WTC11 (cell line): ENCODE measurements at regions not wholly inside any gene's neighbourhood (a gene's known extent, or its start where the extent isn't known, plus 50 kb on each side); places are given as distances from the start of the nearest gene placed in this dataset.

Source experiments
- ATAC-seq: fragments of 200-7000 bp; cut with Tn5 transposase; 2 replicates; pipeline ENCODE4 v1.10.0; 2021; ENCODE audit warnings: mild to moderate bottlenecking, moderate library complexity
- CTCF ChIA-PET: fragments of 300-600 bp; sonication (Branson Sonifier 250); formaldehyde crosslinking; loops from one replicate; lab custom pipeline; 2021; ENCODE audit warnings: antibody characterized with exemption; lab: Charles Lee
- POLR2A ChIA-PET: fragments of 350-600 bp; sonication (Branson Sonifier 250); formaldehyde crosslinking; loops from one replicate; lab custom pipeline; 2021; ENCODE audit warnings: antibody characterized with exemption; lab: Charles Lee
- DNase-seq: peaks from one replicate; pipeline ENCODE4 v3.0.0; 2021; ENCODE audit warnings: low spot score
- H3K27ac Mint-ChIP-seq: 2 replicates; pipeline ENCODE4 v1.8.0; 2021; ENCODE audit warnings: mixed read lengths
- H3K27me3 Mint-ChIP-seq: 2 replicates; pipeline ENCODE4 v1.8.0; 2021; ENCODE audit warnings: low read depth, mild to moderate bottlenecking, moderate library complexity, mixed read lengths
- H3K36me3 Mint-ChIP-seq: 2 replicates; pipeline ENCODE4 v1.8.0; 2021; ENCODE audit warnings: mixed read lengths
- H3K4me1 Mint-ChIP-seq: 2 replicates; pipeline ENCODE4 v1.8.0; 2022; ENCODE audit warnings: mixed read lengths
- H3K4me3 Mint-ChIP-seq: 2 replicates; pipeline ENCODE4 v1.8.0; 2021; ENCODE audit warnings: mild to moderate bottlenecking, moderate library complexity, mixed read lengths
- H3K9me3 Mint-ChIP-seq: 2 replicates; pipeline ENCODE4 v1.8.0; 2021; ENCODE audit warnings: mixed read lengths
- ESRRA ChIP-seq: sonication (generic); formaldehyde crosslinking; IDR thresholded peaks from 2 replicates; pipeline ENCODE4 v1.8.1; 2022; ENCODE audit warnings: mild to moderate bottlenecking, missing genetic modification reagents, borderline replicate concordance
- ETV6 ChIP-seq: sonication (generic); formaldehyde crosslinking; IDR thresholded peaks from 2 replicates; pipeline ENCODE4 v1.8.1; 2022; ENCODE audit warnings: mild to moderate bottlenecking, missing genetic modification reagents
- FOXP1 ChIP-seq: sonication (generic); formaldehyde crosslinking; IDR thresholded peaks from 2 replicates; pipeline ENCODE4 v1.8.0; 2022; ENCODE audit warnings: missing genetic modification reagents, mild to moderate bottlenecking, moderate library complexity, borderline replicate concordance
- GRHL2 ChIP-seq: fragments of 250-450 bp; sonication (Bioruptor Pico); IDR thresholded peaks from 2 replicates; pipeline ENCODE4 v1.8.0; 2022; ENCODE audit warnings: mild to moderate bottlenecking, moderate library complexity; ENCODE audit not compliant: insufficient replicate concordance, severe bottlenecking
- KAT7 ChIP-seq: sonication (generic); formaldehyde crosslinking; IDR thresholded peaks from 2 replicates; pipeline ENCODE4 v1.8.1; 2023; ENCODE audit warnings: missing genetic modification reagents, mild to moderate bottlenecking, borderline replicate concordance
- NFATC4 ChIP-seq: fragments of 250-450 bp; sonication (Bioruptor Pico); IDR thresholded peaks from 2 replicates; pipeline ENCODE4 v1.9.0; 2021; ENCODE audit warnings: mild to moderate bottlenecking
- NFYB ChIP-seq: sonication (generic); formaldehyde crosslinking; conservative IDR thresholded peaks from 2 replicates; pipeline ENCODE4 v1.8.0; 2022; ENCODE audit warnings: low read depth, missing genetic modification reagents
- NR2C2 ChIP-seq: sonication (generic); formaldehyde crosslinking; IDR thresholded peaks from 2 replicates; pipeline ENCODE4 v1.8.0; 2022; ENCODE audit warnings: mild to moderate bottlenecking, missing genetic modification reagents
- RORB ChIP-seq: fragments of 250-450 bp; sonication (Bioruptor Pico); IDR thresholded peaks from 2 replicates; pipeline ENCODE4 v1.9.0; 2021; ENCODE audit warnings: mild to moderate bottlenecking
- SP1 ChIP-seq: sonication (generic); formaldehyde crosslinking; conservative IDR thresholded peaks from 2 replicates; pipeline ENCODE4 v1.8.1; 2022; ENCODE audit warnings: missing genetic modification reagents
- TCF7 ChIP-seq: sonication (generic); formaldehyde crosslinking; IDR thresholded peaks from 2 replicates; pipeline ENCODE4 v1.8.0; 2022; ENCODE audit warnings: mild to moderate bottlenecking, low read depth, missing genetic modification reagents, moderate library complexity
- ZBTB21 ChIP-seq: sonication (generic); formaldehyde crosslinking; IDR thresholded peaks from 2 replicates; pipeline ENCODE4 v1.8.1; 2023; ENCODE audit warnings: mild to moderate bottlenecking, missing genetic modification reagents, borderline replicate concordance
- ZNF416 ChIP-seq: fragments of 250-450 bp; sonication (Bioruptor Pico); IDR thresholded peaks from 2 replicates; pipeline ENCODE4 v1.9.0; 2021; ENCODE audit warnings: mild to moderate bottlenecking, inconsistent platforms
- TF ChIP-seq, protein P1 (sequence below): fragments of 250-450 bp; sonication (Bioruptor Pico); IDR thresholded peaks from 2 replicates; pipeline ENCODE4 v1.9.0; 2021; ENCODE audit warnings: moderate library complexity, mild to moderate bottlenecking, inconsistent platforms, borderline replicate concordance
- TF ChIP-seq, protein P2 (sequence below): sonication (generic); formaldehyde crosslinking; IDR thresholded peaks from 2 replicates; pipeline ENCODE4 v1.8.0; 2023; ENCODE audit warnings: missing genetic modification reagents, mild to moderate bottlenecking, borderline replicate concordance
- TF ChIP-seq, protein P3 (sequence below): sonication (generic); formaldehyde crosslinking; IDR thresholded peaks from 2 replicates; pipeline ENCODE4 v1.8.1; 2023; ENCODE audit warnings: mild to moderate bottlenecking, moderate library complexity, missing genetic modification reagents
- TF ChIP-seq, protein P4 (sequence below): sonication (generic); formaldehyde crosslinking; IDR thresholded peaks from 2 replicates; pipeline ENCODE4 v1.8.0; 2022; ENCODE audit warnings: missing genetic modification reagents
- TF ChIP-seq, protein P5 (sequence below): sonication (generic); formaldehyde crosslinking; IDR thresholded peaks from 2 replicates; pipeline ENCODE4 v1.8.1; 2023; ENCODE audit warnings: mild to moderate bottlenecking, missing genetic modification reagents, moderate library complexity
- TF ChIP-seq, protein P6 (sequence below): sonication (generic); formaldehyde crosslinking; IDR thresholded peaks from 2 replicates; pipeline ENCODE4 v1.8.0; 2023; ENCODE audit warnings: missing genetic modification reagents
- TF ChIP-seq, protein P7 (sequence below): sonication (generic); formaldehyde crosslinking; IDR thresholded peaks from 2 replicates; pipeline ENCODE4 v1.8.1; 2023; ENCODE audit warnings: mild to moderate bottlenecking, missing genetic modification reagents, borderline replicate concordance

DNA sequence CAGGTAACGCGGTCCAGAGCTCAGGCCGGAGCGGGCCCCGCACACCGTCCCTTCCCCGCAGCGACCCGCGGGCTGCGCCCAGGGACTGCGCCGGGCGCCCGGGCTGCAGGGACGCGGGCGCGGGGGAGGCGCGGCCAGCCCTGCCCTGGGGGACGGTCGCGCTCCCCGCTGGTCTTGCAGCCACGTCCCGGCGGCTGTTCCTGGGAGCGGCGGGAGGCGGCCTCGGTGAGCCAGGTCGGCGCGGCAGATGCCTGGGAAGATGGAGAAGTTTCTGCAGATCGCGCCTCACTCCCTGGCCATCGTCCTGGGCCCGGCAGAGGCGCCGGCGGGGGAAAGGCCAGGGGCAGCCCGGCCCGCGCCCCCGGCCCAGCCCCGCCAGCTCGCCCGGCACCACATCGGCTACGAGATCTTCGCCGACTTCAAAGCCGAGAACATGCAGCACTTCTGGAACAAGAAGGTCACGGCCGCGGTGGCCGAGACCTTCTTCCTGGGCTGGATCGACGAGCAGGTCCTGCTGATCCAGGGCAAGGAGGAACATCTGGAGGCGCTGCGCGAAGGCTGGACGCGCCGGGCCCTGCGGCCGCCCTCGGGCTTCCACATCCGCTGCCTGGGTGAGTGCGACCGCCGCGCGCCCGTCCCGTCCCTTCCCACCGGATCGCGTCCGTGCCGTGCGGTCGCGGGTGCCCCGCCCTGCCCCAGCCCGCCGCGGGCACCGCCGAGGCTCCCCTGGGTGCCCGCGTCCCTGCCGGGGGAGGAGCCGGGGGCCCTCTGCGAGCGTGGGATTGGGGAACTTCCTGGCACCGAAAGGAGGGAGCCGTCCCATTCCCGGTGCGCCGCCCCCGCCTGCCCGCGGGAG lies 107.4 kb upstream of the STOX2 start:
- peak overlapping the region; percentile 57 for H3K4me3 Mint-ChIP-seq
- H3K4me1 Mint-ChIP-seq = peaks cover 36% of the 10 kb centered on the region
- ATAC-seq (peak; percentile 54), DNase-seq (peak; percentile 60)
- CTCF ChIA-PET = no interaction called here
- peaks cover 70% of the 10 kb centered on the region for H3K27me3 Mint-ChIP-seq
- H3K36me3 Mint-ChIP-seq = peaks cover 17% of the 10 kb centered on the region
- H3K9me3 Mint-ChIP-seq = peaks cover 24% of the 10 kb centered on the region
- POLR2A ChIA-PET = no interaction called here
- no peak overlapping the region for H3K27ac Mint-ChIP-seq
- TF ChIP-seq TCF7 = no peak; the same call in 1 of the 2 replicates
- no peak for TF ChIP-seq RORB (CRISPR knock-in tag)
- TF ChIP-seq, protein P1, sequence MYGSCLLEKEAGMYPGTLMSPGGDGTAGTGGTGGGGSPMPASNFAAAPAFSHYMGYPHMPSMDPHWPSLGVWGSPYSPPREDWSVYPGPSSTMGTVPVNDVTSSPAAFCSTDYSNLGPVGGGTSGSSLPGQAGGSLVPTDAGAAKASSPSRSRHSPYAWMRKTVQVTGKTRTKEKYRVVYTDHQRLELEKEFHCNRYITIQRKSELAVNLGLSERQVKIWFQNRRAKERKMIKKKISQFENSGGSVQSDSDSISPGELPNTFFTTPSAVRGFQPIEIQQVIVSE (CRISPR knock-in tag) = no peak
- peak; percentile 65; the same call in 1 of the 2 replicates for TF ChIP-seq FOXP1
- TF ChIP-seq, protein P2, sequence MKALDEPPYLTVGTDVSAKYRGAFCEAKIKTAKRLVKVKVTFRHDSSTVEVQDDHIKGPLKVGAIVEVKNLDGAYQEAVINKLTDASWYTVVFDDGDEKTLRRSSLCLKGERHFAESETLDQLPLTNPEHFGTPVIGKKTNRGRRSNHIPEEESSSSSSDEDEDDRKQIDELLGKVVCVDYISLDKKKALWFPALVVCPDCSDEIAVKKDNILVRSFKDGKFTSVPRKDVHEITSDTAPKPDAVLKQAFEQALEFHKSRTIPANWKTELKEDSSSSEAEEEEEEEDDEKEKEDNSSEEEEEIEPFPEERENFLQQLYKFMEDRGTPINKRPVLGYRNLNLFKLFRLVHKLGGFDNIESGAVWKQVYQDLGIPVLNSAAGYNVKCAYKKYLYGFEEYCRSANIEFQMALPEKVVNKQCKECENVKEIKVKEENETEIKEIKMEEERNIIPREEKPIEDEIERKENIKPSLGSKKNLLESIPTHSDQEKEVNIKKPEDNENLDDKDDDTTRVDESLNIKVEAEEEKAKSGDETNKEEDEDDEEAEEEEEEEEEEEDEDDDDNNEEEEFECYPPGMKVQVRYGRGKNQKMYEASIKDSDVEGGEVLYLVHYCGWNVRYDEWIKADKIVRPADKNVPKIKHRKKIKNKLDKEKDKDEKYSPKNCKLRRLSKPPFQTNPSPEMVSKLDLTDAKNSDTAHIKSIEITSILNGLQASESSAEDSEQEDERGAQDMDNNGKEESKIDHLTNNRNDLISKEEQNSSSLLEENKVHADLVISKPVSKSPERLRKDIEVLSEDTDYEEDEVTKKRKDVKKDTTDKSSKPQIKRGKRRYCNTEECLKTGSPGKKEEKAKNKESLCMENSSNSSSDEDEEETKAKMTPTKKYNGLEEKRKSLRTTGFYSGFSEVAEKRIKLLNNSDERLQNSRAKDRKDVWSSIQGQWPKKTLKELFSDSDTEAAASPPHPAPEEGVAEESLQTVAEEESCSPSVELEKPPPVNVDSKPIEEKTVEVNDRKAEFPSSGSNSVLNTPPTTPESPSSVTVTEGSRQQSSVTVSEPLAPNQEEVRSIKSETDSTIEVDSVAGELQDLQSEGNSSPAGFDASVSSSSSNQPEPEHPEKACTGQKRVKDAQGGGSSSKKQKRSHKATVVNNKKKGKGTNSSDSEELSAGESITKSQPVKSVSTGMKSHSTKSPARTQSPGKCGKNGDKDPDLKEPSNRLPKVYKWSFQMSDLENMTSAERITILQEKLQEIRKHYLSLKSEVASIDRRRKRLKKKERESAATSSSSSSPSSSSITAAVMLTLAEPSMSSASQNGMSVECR = no peak
- TF ChIP-seq NFATC4 (CRISPR knock-in tag) = no peak
- TF ChIP-seq, protein P3, sequence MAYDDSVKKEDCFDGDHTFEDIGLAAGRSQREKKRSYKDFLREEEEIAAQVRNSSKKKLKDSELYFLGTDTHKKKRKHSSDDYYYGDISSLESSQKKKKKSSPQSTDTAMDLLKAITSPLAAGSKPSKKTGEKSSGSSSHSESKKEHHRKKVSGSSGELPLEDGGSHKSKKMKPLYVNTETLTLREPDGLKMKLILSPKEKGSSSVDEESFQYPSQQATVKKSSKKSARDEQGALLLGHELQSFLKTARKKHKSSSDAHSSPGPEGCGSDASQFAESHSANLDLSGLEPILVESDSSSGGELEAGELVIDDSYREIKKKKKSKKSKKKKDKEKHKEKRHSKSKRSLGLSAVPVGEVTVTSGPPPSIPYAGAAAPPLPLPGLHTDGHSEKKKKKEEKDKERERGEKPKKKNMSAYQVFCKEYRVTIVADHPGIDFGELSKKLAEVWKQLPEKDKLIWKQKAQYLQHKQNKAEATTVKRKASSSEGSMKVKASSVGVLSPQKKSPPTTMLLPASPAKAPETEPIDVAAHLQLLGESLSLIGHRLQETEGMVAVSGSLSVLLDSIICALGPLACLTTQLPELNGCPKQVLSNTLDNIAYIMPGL = 0 out of 2 replicates have a peak, but pooled peaks have one; percentile 62
- peak; percentile 43; the same call in 1 of the 2 replicates for TF ChIP-seq ETV6 (CRISPR knock-in tag)
- TF ChIP-seq NFYB (CRISPR knock-in tag) = no peak
- TF ChIP-seq, protein P4, sequence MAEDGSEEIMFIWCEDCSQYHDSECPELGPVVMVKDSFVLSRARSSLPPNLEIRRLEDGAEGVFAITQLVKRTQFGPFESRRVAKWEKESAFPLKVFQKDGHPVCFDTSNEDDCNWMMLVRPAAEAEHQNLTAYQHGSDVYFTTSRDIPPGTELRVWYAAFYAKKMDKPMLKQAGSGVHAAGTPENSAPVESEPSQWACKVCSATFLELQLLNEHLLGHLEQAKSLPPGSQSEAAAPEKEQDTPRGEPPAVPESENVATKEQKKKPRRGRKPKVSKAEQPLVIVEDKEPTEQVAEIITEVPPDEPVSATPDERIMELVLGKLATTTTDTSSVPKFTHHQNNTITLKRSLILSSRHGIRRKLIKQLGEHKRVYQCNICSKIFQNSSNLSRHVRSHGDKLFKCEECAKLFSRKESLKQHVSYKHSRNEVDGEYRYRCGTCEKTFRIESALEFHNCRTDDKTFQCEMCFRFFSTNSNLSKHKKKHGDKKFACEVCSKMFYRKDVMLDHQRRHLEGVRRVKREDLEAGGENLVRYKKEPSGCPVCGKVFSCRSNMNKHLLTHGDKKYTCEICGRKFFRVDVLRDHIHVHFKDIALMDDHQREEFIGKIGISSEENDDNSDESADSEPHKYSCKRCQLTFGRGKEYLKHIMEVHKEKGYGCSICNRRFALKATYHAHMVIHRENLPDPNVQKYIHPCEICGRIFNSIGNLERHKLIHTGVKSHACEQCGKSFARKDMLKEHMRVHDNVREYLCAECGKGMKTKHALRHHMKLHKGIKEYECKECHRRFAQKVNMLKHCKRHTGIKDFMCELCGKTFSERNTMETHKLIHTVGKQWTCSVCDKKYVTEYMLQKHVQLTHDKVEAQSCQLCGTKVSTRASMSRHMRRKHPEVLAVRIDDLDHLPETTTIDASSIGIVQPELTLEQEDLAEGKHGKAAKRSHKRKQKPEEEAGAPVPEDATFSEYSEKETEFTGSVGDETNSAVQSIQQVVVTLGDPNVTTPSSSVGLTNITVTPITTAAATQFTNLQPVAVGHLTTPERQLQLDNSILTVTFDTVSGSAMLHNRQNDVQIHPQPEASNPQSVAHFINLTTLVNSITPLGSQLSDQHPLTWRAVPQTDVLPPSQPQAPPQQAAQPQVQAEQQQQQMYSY (CRISPR knock-in tag) = peak; percentile 68
- TF ChIP-seq SP1 (CRISPR knock-in tag) = 0 out of 2 replicates have a peak, but pooled peaks have one; percentile 16
- TF ChIP-seq, protein P5, sequence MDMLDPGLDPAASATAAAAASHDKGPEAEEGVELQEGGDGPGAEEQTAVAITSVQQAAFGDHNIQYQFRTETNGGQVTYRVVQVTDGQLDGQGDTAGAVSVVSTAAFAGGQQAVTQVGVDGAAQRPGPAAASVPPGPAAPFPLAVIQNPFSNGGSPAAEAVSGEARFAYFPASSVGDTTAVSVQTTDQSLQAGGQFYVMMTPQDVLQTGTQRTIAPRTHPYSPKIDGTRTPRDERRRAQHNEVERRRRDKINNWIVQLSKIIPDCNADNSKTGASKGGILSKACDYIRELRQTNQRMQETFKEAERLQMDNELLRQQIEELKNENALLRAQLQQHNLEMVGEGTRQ (CRISPR knock-in tag) = 0 out of 2 replicates have a peak, but pooled peaks have one; percentile 5
- no peak for TF ChIP-seq GRHL2 (CRISPR knock-in tag)
- TF ChIP-seq, protein P6, sequence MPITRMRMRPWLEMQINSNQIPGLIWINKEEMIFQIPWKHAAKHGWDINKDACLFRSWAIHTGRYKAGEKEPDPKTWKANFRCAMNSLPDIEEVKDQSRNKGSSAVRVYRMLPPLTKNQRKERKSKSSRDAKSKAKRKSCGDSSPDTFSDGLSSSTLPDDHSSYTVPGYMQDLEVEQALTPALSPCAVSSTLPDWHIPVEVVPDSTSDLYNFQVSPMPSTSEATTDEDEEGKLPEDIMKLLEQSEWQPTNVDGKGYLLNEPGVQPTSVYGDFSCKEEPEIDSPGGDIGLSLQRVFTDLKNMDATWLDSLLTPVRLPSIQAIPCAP (CRISPR knock-in tag) = 0 out of 2 replicates have a peak, but pooled peaks have one; percentile 23
- TF ChIP-seq ZBTB21 (CRISPR knock-in tag) = no peak
- peak; percentile 33; the same call in 1 of the 2 replicates for TF ChIP-seq KAT7
- no peak for TF ChIP-seq ZNF416 (CRISPR knock-in tag)
- TF ChIP-seq, protein P7, sequence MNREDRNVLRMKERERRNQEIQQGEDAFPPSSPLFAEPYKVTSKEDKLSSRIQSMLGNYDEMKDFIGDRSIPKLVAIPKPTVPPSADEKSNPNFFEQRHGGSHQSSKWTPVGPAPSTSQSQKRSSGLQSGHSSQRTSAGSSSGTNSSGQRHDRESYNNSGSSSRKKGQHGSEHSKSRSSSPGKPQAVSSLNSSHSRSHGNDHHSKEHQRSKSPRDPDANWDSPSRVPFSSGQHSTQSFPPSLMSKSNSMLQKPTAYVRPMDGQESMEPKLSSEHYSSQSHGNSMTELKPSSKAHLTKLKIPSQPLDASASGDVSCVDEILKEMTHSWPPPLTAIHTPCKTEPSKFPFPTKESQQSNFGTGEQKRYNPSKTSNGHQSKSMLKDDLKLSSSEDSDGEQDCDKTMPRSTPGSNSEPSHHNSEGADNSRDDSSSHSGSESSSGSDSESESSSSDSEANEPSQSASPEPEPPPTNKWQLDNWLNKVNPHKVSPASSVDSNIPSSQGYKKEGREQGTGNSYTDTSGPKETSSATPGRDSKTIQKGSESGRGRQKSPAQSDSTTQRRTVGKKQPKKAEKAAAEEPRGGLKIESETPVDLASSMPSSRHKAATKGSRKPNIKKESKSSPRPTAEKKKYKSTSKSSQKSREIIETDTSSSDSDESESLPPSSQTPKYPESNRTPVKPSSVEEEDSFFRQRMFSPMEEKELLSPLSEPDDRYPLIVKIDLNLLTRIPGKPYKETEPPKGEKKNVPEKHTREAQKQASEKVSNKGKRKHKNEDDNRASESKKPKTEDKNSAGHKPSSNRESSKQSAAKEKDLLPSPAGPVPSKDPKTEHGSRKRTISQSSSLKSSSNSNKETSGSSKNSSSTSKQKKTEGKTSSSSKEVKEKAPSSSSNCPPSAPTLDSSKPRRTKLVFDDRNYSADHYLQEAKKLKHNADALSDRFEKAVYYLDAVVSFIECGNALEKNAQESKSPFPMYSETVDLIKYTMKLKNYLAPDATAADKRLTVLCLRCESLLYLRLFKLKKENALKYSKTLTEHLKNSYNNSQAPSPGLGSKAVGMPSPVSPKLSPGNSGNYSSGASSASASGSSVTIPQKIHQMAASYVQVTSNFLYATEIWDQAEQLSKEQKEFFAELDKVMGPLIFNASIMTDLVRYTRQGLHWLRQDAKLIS = no peak
- TF ChIP-seq NR2C2 = no peak
- no peak for TF ChIP-seq ESRRA (CRISPR knock-in tag)
